ENCODE measurements at regions not wholly inside any gene's neighbourhood (a gene's known extent, or its start where the extent isn't known, plus 50 kb on each side); places are given as distances from the start of the nearest gene placed in this dataset.

GRCh38 chrX:28205905-28206304 lies 224.7 kb upstream of the DCAF8L1 start:
- no peak for TF ChIP-seq CTCF (IDR thresholded peaks at IDR 0.05)
- no peak for TF ChIP-seq POLR2AphosphoS5 (IDR thresholded peaks at IDR 0.05)
- no peak for TF ChIP-seq EP300 (IDR thresholded peaks at IDR 0.05)

All from suprapubic skin (tissue), 4 donors.